ENCODE measurements at regions not wholly inside any gene's neighbourhood (a gene's known extent, or its start where the extent isn't known, plus 50 kb on each side); places are given as distances from the start of the nearest gene placed in this dataset.

GRCh38 chr10:60728056-60728455 is 50.2 kb upstream of the CDK1 start:
- no peak for DNase-seq

GRCh38 chr10:60726257-60726656 is 52.0 kb upstream of the CDK1 start:
- DNase-seq = no peak

DNA sequence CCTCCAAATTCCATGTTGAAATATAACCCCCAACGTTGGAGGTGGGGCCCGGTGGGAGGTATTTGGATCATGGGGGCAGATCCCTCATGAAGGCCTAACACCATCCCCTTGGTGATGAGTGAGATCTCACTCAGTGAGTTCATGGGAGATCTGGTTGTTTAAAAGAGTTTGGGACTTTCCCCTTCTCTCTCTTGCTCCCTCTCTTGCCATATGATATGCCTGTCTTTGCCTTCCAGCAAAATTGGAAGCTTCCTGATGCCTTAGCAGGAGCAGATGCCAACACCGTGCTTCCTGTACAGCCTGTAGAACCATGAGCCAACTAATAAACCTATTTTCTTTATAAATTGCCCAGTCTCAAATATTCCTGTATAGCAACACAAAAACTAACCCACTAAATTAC is 55.7 kb upstream of the CDK1 start:
- DNase-seq = no peak

DNA sequence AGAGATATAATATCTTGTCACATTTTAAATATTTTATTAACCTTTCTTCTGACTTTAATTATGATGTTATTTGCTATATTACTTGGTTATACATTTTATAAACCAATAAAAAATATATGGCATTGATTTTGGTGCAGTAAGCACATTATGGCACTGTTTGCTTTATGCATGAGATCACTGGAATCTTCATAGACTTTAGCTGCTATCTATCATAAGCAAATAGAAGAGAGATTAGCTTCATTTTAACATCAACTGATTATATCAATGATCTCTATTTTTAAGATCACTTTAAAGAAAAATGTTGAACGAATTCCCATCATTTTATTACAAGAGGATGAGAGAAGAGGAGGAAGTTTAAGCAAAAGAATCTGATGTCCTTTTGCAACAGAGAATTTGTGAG is 58.6 kb upstream of the CDK1 start:
- DNase-seq = no peak

- no peak for DNase-seq
Observed at GRCh38 chr10:60718886-60719285, 59.4 kb upstream of the CDK1 start.

DNA sequence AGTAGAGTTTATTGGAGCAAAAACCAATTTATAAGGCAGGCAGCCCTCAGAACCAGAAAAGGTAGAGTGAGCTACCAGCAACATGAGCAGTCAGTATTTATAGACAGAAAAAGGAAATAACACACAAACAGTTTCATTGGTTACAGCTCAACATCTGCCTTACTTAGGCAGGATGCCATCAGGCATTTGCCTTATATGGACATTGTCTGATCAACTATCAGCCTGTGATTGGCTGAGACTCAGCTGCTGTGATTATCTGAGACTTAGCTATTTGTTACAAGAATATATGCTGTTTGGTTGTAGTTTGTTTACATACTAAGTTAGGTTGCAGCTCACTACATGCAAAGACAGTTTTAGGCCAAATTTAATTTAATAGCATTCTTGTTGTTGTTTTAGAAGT is 60.4 kb upstream of the CDK1 start:
- no peak for DNase-seq

DNA sequence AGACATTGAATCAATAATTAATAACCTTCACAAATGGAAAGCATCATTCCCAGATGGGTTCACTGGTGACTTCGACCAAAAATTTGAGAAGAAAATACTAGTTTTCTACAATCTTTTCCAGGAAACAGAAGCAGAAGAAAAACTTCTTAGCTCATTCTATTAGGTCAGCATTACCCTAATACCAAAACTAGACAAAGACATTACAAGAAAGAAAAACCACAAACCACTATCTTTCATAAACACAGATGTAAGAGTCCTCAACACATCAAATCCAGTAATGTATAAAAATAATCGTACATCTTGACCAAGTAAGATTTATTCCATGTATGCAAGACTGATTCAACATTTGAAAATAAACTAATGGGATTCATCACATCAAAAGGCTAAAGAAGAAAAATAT is 64.0 kb upstream of the CDK1 start:
- no peak for DNase-seq

DNA sequence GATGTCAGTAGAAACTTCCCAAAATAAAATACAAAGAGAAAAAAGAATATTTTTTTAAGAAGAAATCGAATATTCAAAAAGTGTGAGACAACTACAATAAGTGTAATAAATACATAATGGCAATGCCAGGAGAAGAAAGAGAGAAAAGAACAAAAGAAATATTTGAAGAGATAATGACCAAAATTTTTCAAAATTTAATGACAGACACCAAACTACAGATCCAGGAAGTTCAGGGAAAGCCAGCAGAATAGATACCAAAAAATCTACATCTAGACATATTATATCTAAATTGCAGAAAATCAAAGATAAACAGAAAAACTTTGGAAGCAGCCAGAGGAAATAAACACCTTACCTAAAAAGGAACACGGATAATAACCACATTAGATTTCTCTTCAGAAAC is 66.8 kb upstream of the CDK1 start:
- no peak for DNase-seq

DNA sequence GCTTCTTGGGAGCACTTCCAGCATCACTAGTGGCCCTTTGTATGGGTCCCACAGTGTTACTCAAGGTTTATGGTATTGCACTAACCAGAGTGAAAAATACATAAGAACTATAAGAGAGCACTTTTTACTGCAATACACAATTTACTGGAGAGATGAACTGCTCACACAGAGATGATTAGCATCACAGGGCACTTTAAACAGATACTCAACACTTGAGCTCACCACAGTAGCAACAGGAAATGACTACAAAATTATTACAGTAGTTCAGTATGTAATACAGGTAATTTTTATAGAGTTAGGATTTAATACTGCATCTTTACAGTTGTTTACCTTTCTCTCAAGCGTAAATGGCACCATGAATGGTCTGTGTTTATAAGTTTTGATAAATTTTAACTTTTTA is 68.2 kb upstream of the CDK1 start:
- no peak for DNase-seq

DNA sequence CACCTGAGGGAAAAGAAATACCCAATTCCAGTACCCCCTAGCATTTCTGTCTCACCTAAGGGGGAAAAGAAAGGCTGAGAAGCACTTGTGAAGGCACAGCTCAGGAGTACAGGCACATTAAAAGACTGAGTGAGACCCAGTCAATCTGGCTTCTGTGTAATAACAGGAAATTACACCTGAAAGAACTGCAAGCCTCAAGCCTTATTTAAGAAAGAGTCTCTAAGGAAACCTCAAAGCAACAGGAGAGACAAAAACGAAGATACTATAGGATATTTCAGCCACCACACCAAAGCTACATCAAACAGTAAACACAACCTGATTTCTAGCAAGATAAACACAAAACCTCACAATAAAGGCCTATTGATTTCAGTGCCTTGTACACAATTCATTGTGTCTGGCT is 69.6 kb upstream of the CDK1 start:
- DNase-seq = no peak

- DNase-seq = no peak
Observed at GRCh38 chr10:60707841-60708240, 70.4 kb upstream of the CDK1 start.

DNA sequence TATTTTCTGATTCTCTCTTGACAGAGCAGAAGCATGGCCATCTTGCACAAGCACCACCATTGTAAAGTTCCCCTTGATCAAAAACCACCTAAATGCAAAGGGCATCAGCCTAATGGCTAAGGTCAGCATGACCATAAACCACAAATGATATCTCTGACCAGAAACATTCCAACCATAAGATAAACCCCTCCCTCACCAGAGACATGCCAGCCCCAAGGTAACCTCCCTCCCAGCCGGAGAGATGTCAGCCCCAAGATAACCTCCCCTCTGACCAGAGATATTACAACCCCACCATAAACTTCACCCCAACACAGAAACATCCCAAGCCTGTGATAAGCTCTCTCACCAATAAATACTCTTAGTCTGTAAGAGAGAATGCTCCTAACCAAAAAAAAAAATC is 72.1 kb upstream of the CDK1 start:
- DNase-seq = no peak

DNA sequence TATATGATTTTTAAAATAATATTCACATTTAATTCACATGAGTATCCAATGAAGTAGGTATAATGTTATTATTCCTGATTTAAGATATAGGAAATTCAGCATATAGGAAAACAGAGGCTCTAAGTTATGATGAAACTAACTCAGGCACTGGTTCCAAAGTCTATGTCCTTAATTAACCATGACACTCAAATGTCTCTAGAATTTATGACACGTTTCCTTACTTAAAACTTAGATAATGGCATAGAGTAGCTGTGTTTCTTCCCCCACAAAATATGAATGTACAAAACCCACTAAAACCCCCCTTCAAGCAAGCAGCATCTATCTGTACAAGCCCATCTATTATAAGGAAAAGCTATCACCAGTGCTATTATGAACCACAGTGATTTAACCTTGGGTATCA is 72.9 kb upstream of the CDK1 start:
- no peak for DNase-seq

GRCh38 chr10:60704471-60704870 is 73.8 kb upstream of the CDK1 start:
- DNase-seq = no peak

DNA sequence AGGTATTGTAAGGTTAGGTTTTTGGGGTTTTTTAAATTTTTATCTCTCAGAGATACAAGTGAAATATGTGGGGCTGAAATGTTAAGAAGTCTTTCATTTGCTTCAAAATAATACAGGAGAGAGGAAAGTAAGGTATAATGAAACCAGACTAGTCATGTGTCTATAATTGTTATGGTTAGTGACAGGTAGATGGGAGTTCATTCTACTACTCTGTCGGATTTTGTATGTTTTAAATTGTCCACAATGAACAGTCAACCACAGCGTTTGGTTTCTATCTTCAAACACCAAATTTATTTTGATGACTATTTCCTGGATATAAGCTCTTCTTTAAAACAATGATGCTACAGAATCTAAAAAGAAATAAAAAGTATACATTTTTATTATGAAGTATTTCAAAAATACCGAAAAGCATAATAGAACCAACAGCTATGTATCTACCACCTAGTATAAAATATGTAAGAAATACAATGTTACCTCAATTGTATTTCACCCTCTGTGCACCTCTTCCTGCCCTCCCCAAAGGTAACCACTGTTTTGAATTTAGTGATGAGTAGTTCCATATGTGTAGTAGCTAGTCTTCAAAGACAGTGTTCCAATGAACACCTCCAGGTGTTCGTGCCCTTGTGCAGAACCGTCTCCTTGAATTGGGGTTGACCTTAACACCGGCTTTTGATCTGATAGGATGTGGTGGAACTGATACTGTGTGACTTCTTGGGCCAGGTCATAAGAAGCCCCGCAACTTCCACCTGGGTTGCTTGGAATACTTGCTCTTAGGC is 74.8 kb upstream of the CDK1 start:
- DNase-seq = no peak

DNA sequence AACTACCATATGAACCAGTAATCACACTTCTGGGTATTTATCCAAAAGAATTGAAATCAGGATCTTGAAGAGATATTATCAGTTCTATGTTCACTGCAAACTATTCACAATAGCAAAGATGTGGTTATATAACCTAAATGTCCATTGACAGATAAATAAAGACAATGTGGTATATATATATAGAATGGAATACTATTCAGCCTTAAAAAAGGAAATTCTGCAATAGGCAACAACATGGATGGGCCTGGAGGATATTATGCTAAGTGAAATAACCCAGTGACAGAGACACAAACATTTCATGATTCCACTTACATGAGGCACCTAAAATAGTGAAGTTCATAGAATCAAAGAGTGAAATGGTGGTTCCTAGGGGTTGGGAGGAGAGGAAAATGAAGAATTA is 90.6 kb upstream of the CDK1 start:
- DNase-seq = no peak

GRCh38 chr10:60684091-60684490 is 94.2 kb upstream of the CDK1 start:
- no peak for DNase-seq

DNA sequence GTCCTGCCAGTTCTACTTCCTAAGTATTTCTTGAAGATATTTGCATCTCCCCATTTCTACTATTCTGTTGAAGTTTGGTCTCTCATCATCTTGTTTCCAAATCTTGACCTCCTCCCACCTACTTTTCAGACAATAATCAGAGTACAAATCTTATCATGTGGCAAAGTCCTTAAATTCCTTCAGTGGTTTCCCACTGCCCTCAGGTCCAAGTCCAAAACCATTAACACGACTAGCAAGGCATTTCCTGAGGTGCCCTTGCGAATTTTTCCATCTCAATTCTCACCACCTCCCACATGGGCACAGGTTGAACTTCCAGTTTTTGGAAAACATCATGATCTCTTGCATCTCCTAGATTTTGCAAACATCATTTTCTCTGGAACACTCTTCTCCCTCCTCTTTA is 97.2 kb upstream of the CDK1 start:
- DNase-seq = no peak

GRCh38 chr10:60679388-60679990 is 98.8 kb upstream of the CDK1 start:
- no peak for DNase-seq

DNA sequence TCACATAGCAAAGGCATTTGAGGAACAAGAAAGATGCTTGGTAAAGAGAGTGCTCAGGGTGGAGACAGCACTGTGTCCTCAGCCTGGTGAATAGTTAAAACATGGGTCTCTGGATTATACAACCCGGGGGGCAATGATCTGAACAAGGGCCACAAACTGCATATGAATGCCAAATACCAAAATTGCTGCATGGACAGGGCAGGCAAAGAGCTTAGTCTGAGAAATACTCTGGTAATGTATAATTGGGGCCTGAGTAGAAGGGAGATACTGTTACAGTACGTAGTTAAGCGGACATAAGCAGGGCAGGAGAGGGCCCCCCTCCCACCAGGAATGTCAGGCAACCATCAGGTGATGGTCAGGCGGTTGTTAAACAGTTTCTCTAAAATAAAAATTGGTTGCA is 99.3 kb upstream of the CDK1 start:
- DNase-seq = no peak

DNA sequence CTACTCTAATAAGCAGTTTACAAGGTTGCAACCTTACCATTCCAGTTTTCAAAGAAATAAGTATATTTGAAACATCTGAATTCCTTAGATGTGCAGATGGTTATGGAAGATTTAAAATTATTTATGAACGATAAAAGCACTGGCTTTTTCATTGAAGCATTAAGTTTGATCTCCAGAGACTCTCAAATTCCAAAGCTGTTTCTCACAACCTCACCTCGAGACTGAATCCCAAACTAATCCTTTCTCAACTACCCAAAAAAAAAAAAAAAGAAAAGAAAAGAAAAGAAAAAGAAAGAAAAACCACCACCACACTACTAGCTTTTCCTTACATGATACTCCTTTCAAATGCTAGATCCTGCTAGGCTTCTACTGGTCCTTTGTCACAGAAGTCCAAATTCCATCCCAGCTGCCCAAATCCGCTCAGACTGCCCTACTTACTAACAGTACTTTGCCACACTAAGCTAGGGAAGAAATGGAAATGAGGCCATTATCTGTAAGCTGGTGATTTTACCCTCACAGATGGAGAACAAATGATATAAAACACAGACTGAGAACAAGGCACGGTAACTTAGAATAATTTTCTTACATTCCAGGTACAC is 100.6 kb upstream of the CDK1 start:
- DNase-seq = no peak

GRCh38 chr10:60675236-60675635 is 103.0 kb upstream of the CDK1 start:
- no peak for DNase-seq

- no peak for DNase-seq
Observed at GRCh38 chr10:60669501-60669900, 108.8 kb upstream of the CDK1 start.

- peak in 1 of 2 experiments; percentile 30 for DNase-seq
Observed at GRCh38 chr10:60666221-60666620, 112.1 kb upstream of the CDK1 start.

GRCh38 chr10:60664859-60665258 is 113.4 kb upstream of the CDK1 start:
- no peak for DNase-seq

Data from activated CD4-positive, alpha-beta T cell treated with anti-CD3 and anti-CD28 coated beads, Interleukin-2, amount 50 U/mL, for 48 hours (primary cell).